OCI-LY7 (cell line): ENCODE measurements at regions not wholly inside any gene's neighbourhood (a gene's known extent, or its start where the extent isn't known, plus 50 kb on each side); places are given as distances from the start of the nearest gene placed in this dataset.

Source experiments
- CTCF ChIP-seq: fragments of 200-600 bp; sonication (generic); conservative IDR thresholded peaks from 2 replicates; pipeline ENCODE4 v1.5.1; 2014; ENCODE audit warnings: mild to moderate bottlenecking, antibody characterized with exemption, low read length, moderate library complexity, mixed read lengths
- EZH2phosphoT487 ChIP-seq: fragments of 200-600 bp; sonication (generic); IDR thresholded peaks from 2 replicates; pipeline ENCODE4 v1.6.1; 2018; ENCODE audit warnings: low read depth, borderline replicate concordance, mild to moderate bottlenecking, mixed run types, antibody characterized with exemption, low read length, moderate library complexity, mixed read lengths

GRCh38 chr2:8088810-8089209, 593.0 kb upstream of the ID2 start:
- TF ChIP-seq CTCF, result no peak
- TF ChIP-seq EZH2phosphoT487, result no peak
